Activated naive CD4-positive, alpha-beta T cell treated with anti-CD3 and anti-CD28 coated beads, Interleukin-2, amount 10 ng/mL, durations not matched to agents 7 days and 5 days (primary cell): ENCODE measurements at regions not wholly inside any gene's neighbourhood (a gene's known extent, or its start where the extent isn't known, plus 50 kb on each side); places are given as distances from the start of the nearest gene placed in this dataset.

Experiments
- CTCF ChIA-PET: fragments of 350-600 bp; sonication (Branson Sonifier 250); formaldehyde crosslinking; loops from one replicate; lab custom pipeline; 2021; ENCODE audit warnings: antibody characterized with exemption; lab: Charles Lee
- DNase-seq: peaks from one replicate; pipeline ENCODE4 v3.0.0-alpha.2; 2020
- H3K27ac Mint-ChIP-seq: one replicate; pipeline ENCODE4 v1.8.0; 2021; ENCODE audit warnings: mild to moderate bottlenecking, moderate library complexity, mixed read lengths
- H3K27me3 Mint-ChIP-seq: one replicate; pipeline ENCODE4 v1.8.0; 2021; ENCODE audit warnings: mild to moderate bottlenecking, mixed read lengths
- H3K36me3 Mint-ChIP-seq: one replicate; pipeline ENCODE4 v1.8.0; 2021; ENCODE audit warnings: mixed read lengths
- H3K4me1 Mint-ChIP-seq: one replicate; pipeline ENCODE4 v1.8.0; 2021; ENCODE audit warnings: mixed read lengths
- H3K4me3 Mint-ChIP-seq: one replicate; pipeline ENCODE4 v1.8.0; 2021; ENCODE audit warnings: mild to moderate bottlenecking, moderate library complexity, mixed read lengths
- H3K9me3 Mint-ChIP-seq: one replicate; pipeline ENCODE4 v1.8.0; 2021; ENCODE audit warnings: mixed read lengths

DNA sequence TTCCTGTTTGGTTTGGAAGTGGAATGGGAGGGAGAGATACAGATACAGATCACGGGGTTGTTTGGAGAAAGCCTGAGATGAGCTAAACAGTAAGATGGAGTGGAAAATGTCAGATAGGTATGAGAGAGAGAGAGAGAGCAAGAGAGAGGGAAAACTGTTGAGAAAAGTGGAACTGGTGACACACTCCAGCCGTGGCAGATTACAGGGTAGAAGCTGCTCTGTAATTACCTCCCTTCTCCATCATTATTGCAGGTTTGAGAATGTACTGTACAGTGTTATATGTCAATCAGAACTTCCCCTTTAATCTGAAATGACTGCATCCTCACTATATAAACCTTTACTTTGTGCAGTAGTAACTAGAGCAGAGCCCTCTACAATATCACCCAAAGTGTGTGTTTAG is 74.5 kb upstream of the WWC1 start:
- DNase-seq = no peak
- Mint-ChIP-seq H3K4me1 (peaks cover 6% of the 10 kb centered on the region), H3K36me3 (no peaks in the 10 kb centered on the region), H3K27ac (no peak overlapping the region), H3K9me3 (no peaks in the 10 kb centered on the region), H3K27me3 (peaks cover 22% of the 10 kb centered on the region), H3K4me3 (no peak overlapping the region)
- CTCF ChIA-PET = no interaction called here

DNA sequence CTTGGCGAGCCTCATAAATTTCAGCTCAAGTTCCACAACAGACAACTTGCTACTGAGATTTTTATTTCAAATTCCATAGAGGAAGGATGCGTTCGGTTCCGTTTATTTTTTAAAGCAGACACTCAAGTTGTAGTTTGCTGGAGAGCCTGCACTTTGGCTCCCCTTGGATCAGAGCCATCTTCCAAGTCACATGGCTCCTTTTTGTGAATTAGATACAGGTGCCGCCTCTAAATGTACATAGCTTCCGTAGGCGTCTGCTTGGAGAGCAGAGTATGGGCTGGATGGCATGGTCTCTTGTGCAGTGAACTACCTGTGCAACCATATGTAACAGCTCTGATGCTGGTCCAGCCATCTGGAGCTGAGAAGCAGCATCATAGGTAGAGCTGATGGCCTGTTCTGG is 73.9 kb upstream of the WWC1 start:
- H3K27ac Mint-ChIP-seq = no peak overlapping the region
- no peaks in the 10 kb centered on the region for H3K36me3 Mint-ChIP-seq

DNA sequence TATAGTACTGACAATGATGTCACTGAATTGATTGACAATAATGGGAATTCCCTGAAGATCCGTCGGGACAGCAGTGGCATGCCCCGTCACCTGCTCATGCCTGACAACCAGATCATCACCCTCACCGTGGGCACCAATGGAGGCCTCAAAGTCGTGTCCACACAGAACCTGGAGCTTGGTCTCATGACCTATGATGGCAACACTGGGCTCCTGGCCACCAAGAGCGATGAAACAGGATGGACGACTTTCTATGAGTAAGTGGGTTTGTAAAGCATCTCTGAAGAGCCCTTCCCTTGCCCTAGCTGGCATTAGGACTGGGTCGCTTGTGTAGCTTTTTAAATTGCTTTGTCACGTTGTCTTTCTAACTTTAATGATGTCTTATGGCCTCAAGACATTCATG is 72.7 kb upstream of the WWC1 start:
- Mint-ChIP-seq H3K27ac (no peak overlapping the region), H3K9me3 (no peaks in the 10 kb centered on the region), H3K4me1 (peaks cover 6% of the 10 kb centered on the region), H3K27me3 (peaks cover 27% of the 10 kb centered on the region), H3K4me3 (no peak overlapping the region), H3K36me3 (no peaks in the 10 kb centered on the region)
- CTCF ChIA-PET = interaction anchor here (0.9 to 3.8 kb wide), 8 partner anchors 9 to 496 kb away, joined by 3 to 30 read pairs (median 6); no protein-coding TSS in a partner anchor
- no peak for DNase-seq

More for the DNA sequence above, 73.9 kb upstream of the WWC1 start:
- no peak overlapping the region for H3K4me3 Mint-ChIP-seq
- H3K27me3 Mint-ChIP-seq = peaks cover 27% of the 10 kb centered on the region
- peaks cover 6% of the 10 kb centered on the region for H3K4me1 Mint-ChIP-seq
- H3K9me3 Mint-ChIP-seq = no peaks in the 10 kb centered on the region
- DNase-seq = no peak
- CTCF ChIA-PET = interaction anchor here (3.8 kb wide), 1 partner anchor 102 kb away, joined by 30 read pairs; no protein-coding TSS in a partner anchor

DNA sequence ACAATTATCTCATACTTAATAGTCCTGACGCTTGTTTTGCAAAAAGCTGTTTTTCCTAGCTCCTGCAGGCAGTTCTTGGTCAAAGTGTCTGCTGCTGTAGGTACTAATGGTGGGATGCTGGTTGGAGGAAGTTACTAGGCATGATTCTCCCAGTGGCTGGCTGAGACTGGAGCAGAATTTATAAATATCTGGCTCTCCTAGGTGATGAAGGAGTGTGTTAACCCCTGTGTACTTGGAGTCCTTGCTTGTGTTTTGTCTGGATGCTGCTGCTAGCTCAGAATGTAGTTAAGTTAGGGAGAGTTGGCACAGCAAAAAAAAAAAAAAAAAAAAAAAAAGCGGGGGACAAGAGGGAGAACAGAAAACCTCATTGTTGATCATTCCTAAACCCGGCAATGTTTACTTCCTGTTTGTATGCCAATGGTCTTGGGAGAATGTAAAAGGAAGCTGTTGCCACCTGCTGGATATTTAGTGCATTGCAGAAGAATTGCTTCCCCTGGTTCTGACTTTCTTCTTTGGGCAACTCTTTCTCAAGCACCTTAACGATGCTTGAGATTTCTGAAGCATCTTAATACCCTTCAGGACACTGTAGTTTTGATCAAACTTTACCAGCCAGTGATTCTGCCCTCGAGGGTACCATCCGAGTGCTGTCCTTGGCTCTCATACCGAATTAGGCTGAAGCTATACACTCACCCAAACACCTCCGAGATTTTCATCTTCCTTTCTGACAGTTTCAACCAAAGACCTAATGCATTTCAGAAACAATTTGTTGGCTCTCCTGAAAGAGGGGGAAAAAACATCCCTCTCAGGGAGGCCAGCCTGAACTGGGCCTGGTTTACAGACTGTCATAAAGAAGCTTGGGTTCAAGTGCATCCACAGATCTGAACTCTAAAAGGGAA is 71.7 kb upstream of the WWC1 start:
- no peak overlapping the region for H3K4me3 Mint-ChIP-seq
- CTCF ChIA-PET = interaction anchor here (0.6 to 3.8 kb wide), 17 partner anchors 10 to 526 kb away, joined by 3 to 30 read pairs (median 3); no protein-coding TSS in a partner anchor
- H3K9me3 Mint-ChIP-seq = no peaks in the 10 kb centered on the region

DNA sequence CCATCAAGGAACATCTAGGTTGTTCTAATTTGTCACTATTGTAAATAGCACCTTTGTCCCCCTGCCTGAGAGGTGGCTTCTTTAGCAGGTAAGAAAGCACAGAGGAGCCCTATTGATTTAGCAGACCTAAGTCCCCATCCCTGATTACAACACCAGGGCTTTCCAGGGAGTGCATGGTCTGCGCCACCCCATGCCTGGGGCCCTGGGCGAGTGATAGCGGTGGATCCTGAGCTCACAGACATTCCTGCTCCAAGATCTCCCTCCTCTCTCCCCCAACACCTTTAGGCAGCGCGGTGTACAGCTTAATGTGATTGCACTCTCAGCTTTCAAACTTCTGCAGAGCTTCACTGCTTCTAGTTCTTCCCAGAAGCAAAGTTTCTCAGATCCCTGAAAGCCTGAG is 67.4 kb upstream of the WWC1 start:
- peaks cover 36% of the 10 kb centered on the region for H3K27me3 Mint-ChIP-seq
- DNase-seq = no peak
- no peak overlapping the region for H3K27ac Mint-ChIP-seq
- H3K9me3 Mint-ChIP-seq = no peaks in the 10 kb centered on the region
- H3K36me3 Mint-ChIP-seq = no peaks in the 10 kb centered on the region
- peaks cover 22% of the 10 kb centered on the region for H3K4me1 Mint-ChIP-seq
- H3K4me3 Mint-ChIP-seq = no peak overlapping the region
- CTCF ChIA-PET = no interaction called here

More for the DNA sequence above, 71.7 kb upstream of the WWC1 start:
- peak; percentile 62 for DNase-seq
- Mint-ChIP-seq H3K36me3 (no peaks in the 10 kb centered on the region), H3K27ac (no peak overlapping the region), H3K27me3 (peaks cover 31% of the 10 kb centered on the region), H3K4me1 (peaks cover 6% of the 10 kb centered on the region)

DNA sequence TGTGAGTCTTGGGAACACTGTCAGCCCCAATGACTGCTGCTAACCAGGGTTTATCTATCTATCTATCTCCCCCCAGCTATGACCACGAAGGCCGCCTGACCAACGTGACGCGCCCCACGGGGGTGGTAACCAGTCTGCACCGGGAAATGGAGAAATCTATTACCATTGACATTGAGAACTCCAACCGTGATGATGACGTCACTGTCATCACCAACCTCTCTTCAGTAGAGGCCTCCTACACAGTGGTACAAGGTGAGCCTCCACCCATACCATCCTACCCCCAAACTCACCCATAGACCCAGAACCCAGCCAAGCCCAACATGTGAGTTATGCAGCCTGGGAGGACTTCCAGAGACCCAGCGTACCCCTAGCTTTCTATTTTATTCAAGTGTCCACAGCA is 65.4 kb upstream of the WWC1 start:
- H3K4me3 Mint-ChIP-seq = no peak overlapping the region
- peaks cover 15% of the 10 kb centered on the region for H3K4me1 Mint-ChIP-seq
- no peak overlapping the region for H3K27ac Mint-ChIP-seq
- CTCF ChIA-PET = interaction anchor here (1.1 kb wide), 1 partner anchor 112 kb away, joined by 3 read pairs; no protein-coding TSS in a partner anchor
- no peak for DNase-seq
- no peaks in the 10 kb centered on the region for H3K9me3 Mint-ChIP-seq
- H3K36me3 Mint-ChIP-seq = no peaks in the 10 kb centered on the region
- peaks cover 25% of the 10 kb centered on the region for H3K27me3 Mint-ChIP-seq

DNA sequence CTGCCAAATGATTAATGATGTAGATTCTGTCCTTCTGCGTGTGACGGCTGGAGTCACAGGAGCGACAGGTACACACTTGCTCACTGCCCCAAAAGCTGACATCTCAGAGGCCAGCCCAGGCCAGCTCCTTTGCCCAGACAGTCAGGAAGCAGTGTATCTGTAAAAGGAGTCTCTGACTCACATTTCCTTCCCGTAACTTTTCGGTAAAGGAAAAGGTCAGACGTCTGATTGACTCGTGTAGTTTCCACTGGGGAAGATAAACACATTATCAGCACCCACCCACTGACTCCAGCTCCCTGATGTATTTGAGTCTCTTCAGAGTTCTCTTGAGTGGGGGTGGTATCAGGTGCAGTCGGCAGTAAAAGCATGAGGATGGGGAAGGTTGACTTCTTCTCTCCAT is 64.4 kb upstream of the WWC1 start:
- H3K9me3 Mint-ChIP-seq = no peaks in the 10 kb centered on the region
- H3K27ac Mint-ChIP-seq = no peak overlapping the region
- H3K27me3 Mint-ChIP-seq = peaks cover 18% of the 10 kb centered on the region
- CTCF ChIA-PET = interaction anchor here (1.1 kb wide), 1 partner anchor 113 kb away, joined by 3 read pairs; no protein-coding TSS in a partner anchor
- no peak for DNase-seq
- peaks cover 15% of the 10 kb centered on the region for H3K4me1 Mint-ChIP-seq
- H3K4me3 Mint-ChIP-seq = no peak overlapping the region
- H3K36me3 Mint-ChIP-seq = no peaks in the 10 kb centered on the region

DNA sequence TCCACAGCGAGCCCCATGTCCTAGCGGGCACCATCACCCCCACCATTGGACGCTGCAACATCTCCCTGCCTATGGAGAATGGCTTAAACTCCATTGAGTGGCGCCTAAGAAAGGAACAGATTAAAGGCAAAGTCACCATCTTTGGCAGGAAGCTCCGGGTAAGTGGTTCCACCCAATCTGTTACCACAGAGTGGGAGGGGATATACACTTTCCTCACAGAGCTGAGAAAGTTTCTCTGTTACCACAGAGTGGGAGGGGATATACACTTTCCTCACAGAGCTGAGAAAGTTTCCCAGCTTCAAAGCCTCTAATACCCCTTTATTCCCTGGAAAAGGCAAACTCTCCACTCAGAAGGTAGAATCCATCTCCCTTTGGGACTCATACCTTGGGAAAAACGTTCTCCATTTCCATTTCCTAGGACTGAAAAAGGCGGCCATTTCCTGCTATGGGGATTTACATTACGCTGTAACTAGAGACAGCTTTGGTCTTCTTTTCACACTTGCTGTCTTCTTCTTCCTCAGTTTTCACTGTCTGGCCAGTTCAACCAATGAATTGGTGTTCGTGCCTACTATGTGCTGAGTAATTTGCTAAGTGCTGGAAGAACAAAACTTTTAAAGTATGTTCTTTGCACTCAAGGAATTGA is 63.4 kb upstream of the WWC1 start:
- H3K4me1 Mint-ChIP-seq = peaks cover 15% of the 10 kb centered on the region
- H3K36me3 Mint-ChIP-seq = no peaks in the 10 kb centered on the region
- no peaks in the 10 kb centered on the region for H3K9me3 Mint-ChIP-seq
- DNase-seq = peak; percentile 55
- CTCF ChIA-PET = no interaction called here
- H3K4me3 Mint-ChIP-seq = peak overlapping the region; percentile 22
- H3K27me3 Mint-ChIP-seq = peaks cover 14% of the 10 kb centered on the region
- H3K27ac Mint-ChIP-seq = peak overlapping the region; percentile 68

DNA sequence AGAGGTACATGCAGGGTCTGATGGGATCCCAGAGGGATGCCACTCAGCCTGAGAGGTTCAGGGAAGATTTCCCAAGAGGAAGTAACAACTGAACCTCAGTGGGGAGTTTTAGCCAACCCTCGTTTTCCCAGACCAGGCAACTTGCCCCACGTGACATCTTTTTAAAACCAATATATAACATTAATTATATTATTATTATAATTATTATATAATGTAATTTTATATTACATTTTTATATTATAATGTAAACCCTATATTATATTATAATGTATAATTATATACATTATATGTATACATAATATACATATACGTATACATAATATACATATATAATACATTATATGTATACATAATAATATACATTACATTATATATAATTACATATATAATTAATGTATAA is 62.8 kb upstream of the WWC1 start:
- no peak overlapping the region for H3K4me3 Mint-ChIP-seq
- peak overlapping the region; percentile 68 for H3K27ac Mint-ChIP-seq
- no peak for DNase-seq
- H3K9me3 Mint-ChIP-seq = peaks cover 4% of the 10 kb centered on the region
- peaks cover 15% of the 10 kb centered on the region for H3K4me1 Mint-ChIP-seq
- CTCF ChIA-PET = no interaction called here
- no peaks in the 10 kb centered on the region for H3K36me3 Mint-ChIP-seq
- H3K27me3 Mint-ChIP-seq = peaks cover 14% of the 10 kb centered on the region

DNA sequence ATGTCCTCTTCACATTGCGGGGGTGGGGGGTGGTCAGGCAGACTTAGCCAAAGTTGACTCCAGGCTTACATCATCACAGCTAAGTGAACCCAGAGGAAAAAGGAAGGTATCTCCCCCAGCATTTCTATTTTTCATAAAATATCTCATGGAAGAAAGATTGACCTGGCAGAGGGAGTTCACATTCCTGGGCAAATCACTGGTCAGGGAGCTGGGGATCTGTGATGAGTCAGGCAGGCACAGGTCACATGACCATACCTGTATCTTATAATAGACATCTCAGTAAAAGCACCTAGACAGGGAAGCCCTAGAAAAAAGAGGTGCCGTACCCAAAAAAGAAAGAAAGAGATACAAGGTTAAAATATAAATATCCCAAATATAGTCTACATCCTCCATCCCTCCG is 57.3 kb upstream of the WWC1 start:
- Mint-ChIP-seq H3K4me1 (no peaks in the 10 kb centered on the region), H3K27ac (no peak overlapping the region)

DNA sequence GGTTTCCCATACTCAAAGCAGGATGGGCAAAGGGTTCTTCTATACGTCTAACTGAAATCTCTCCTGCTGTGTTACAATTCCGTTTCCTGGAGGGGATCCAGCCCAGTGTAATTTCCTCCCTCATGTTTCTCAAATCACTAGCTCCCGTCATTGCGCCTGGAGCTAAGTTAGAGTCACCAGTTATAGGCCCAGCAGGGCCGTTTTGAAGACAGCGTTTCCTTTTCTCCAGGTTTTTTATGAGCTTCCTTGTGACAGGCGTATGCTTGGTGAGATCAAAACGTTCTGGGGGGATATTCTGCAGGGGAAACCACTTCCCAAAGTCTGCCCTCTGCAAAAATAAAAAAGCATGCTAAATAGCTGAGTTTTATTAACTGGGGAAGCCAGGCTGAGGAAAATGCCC is 53.0 kb upstream of the WWC1 start:
- no peak for DNase-seq
- no peaks in the 10 kb centered on the region for H3K36me3 Mint-ChIP-seq

More for the DNA sequence above, 57.3 kb upstream of the WWC1 start:
- peaks cover 6% of the 10 kb centered on the region for H3K27me3 Mint-ChIP-seq
- CTCF ChIA-PET = no interaction called here
- H3K9me3 Mint-ChIP-seq = peaks cover 4% of the 10 kb centered on the region
- no peak for DNase-seq
- no peak overlapping the region for H3K4me3 Mint-ChIP-seq
- no peaks in the 10 kb centered on the region for H3K36me3 Mint-ChIP-seq

DNA sequence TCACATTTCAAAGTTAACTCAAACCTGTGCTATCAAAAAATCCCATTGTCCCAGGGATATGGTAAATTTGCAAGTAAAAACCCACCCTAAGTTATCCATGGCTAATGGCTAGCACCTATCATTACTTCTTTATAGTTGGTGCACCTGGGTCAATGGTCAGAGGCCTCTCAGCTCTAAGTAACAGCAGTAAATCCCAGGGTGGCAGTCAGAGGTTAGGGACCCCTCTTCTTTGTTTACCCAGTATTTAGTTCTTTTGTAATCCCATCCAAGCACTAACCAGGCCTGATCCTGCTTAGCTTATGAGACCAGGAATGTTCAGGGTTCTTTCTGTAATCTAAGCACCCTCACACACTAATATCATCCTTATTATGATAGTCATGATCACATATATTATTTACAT is 52.1 kb upstream of the WWC1 start:
- CTCF ChIA-PET = no interaction called here
- H3K4me1 Mint-ChIP-seq = no peaks in the 10 kb centered on the region
- H3K36me3 Mint-ChIP-seq = no peaks in the 10 kb centered on the region
- no peak overlapping the region for H3K4me3 Mint-ChIP-seq
- no peaks in the 10 kb centered on the region for H3K9me3 Mint-ChIP-seq
- H3K27ac Mint-ChIP-seq = no peak overlapping the region
- DNase-seq = no peak
- H3K27me3 Mint-ChIP-seq = peaks cover 3% of the 10 kb centered on the region

More for the DNA sequence above, 53.0 kb upstream of the WWC1 start:
- CTCF ChIA-PET = no interaction called here
- Mint-ChIP-seq H3K4me1 (no peaks in the 10 kb centered on the region), H3K9me3 (peaks cover 3% of the 10 kb centered on the region), H3K27ac (no peak overlapping the region), H3K27me3 (peaks cover 6% of the 10 kb centered on the region), H3K4me3 (no peak overlapping the region)
